GM06990 (cell line): ENCODE measurements at regions not wholly inside any gene's neighbourhood (a gene's known extent, or its start where the extent isn't known, plus 50 kb on each side); places are given as distances from the start of the nearest gene placed in this dataset.

Experiments used
- DNase-seq: peaks from one replicate; pipeline ENCODE4 v3.0.0-alpha.2; 2011; ENCODE audit not compliant: insufficient read length; ENCODE audit errors: extremely low read depth
- H3K27me3 ChIP-seq: replicated peaks from 2 replicates; pipeline ENCODE4 v1.6.0; 2011; ENCODE audit warnings: low read length; ENCODE audit not compliant: control insufficient read depth, insufficient read depth
- H3K36me3 ChIP-seq: 2 replicates; pipeline ENCODE4 v1.5.1; 2011; ENCODE audit warnings: low read length; ENCODE audit not compliant: control insufficient read depth, insufficient read depth
- H3K4me3 ChIP-seq: replicated peaks from 2 replicates; pipeline ENCODE4 v1.5.1; 2011; ENCODE audit warnings: low read depth, mild to moderate bottlenecking, control low read depth, low read length
- TF ChIP-seq, protein P1 (sequence below): IDR thresholded peaks from 2 replicates; pipeline ENCODE4 v1.5.1; 2011; ENCODE audit warnings: low read length, control low read depth, mild to moderate bottlenecking, inconsistent platforms; ENCODE audit not compliant: insufficient read depth, poor library complexity, severe bottlenecking

DNA sequence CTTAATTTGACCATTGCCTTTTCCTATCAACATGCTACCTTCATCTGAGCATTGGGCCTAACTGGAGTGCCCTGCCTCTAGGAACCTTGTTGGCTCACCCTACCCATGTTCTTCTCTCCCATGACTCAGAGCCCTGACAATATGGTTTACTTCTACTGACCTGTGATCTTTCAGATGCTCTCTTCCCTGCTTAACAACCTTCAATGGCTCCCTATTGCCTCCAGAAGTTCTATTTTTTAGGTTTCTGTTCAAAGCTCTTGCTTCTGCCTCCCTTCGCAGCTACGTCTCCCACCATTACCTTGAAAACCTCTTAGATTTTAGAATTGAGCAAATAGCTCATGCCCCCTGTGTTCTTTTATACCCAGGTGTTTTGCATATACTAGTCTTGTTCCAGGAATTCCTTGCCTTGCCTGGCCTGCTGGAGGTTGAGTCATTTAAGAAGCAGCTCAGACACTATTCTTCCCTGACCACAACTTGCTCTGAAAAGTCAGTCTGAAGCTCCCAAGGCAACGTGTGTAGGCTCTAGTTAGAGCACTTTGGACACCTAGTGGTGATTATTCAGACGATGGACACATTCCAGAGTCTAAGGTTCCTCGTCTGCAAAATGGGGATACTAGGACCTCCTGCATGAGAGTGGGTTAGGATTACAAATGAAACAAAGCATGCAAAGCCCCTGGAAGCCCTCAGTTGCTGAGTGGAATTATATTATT is 64.4 kb upstream of the EMX2 start:
- H3K4me3 ChIP-seq: no peak overlapping the region
- 0 out of 2 replicates have a peak, but pooled peaks cover 2% of the 10 kb centered on the region for H3K27me3 ChIP-seq
- TF ChIP-seq, protein P1, sequence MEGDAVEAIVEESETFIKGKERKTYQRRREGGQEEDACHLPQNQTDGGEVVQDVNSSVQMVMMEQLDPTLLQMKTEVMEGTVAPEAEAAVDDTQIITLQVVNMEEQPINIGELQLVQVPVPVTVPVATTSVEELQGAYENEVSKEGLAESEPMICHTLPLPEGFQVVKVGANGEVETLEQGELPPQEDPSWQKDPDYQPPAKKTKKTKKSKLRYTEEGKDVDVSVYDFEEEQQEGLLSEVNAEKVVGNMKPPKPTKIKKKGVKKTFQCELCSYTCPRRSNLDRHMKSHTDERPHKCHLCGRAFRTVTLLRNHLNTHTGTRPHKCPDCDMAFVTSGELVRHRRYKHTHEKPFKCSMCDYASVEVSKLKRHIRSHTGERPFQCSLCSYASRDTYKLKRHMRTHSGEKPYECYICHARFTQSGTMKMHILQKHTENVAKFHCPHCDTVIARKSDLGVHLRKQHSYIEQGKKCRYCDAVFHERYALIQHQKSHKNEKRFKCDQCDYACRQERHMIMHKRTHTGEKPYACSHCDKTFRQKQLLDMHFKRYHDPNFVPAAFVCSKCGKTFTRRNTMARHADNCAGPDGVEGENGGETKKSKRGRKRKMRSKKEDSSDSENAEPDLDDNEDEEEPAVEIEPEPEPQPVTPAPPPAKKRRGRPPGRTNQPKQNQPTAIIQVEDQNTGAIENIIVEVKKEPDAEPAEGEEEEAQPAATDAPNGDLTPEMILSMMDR: no peak
- DNase-seq: no peak
- no peaks in the 10 kb centered on the region for H3K36me3 ChIP-seq

- H3K36me3 ChIP-seq: no peaks in the 10 kb centered on the region
- TF ChIP-seq, protein P1: no peak
- no peak for DNase-seq
- no peak overlapping the region for H3K4me3 ChIP-seq
- H3K27me3 ChIP-seq: 0 out of 2 replicates have a peak, but pooled peaks cover 2% of the 10 kb centered on the region
Measured at GRCh38 chr10:117477211-117477947, 65.2 kb upstream of the EMX2 start.

- no peak overlapping the region for H3K4me3 ChIP-seq
- no peaks in the 10 kb centered on the region for H3K36me3 ChIP-seq
- no peak for DNase-seq
- TF ChIP-seq, protein P1: no peak
- H3K27me3 ChIP-seq: 0 out of 2 replicates have a peak, but pooled peaks cover 2% of the 10 kb centered on the region
Measured at GRCh38 chr10:117476716-117477115, 65.8 kb upstream of the EMX2 start.

DNA sequence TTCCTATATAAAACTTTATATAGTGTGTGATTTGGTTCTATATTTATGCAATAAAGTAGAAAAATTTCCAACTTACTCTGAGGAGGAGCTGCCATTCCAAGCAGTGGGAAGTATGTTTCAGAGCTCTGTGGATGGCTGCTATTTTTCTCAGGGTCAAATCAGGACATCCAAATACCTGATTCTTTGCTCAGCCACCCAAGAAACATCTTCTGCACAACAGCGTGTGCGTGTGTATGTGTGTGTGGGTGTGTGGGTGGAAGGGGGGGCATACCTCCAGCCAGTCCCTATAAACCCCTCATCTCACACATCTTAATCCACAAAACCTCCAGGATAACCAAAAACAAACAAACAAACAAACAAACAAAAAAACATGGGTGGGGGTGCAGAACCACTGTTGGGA is 66.3 kb upstream of the EMX2 start:
- no peak overlapping the region for H3K4me3 ChIP-seq
- 0 out of 2 replicates have a peak, but pooled peaks cover 2% of the 10 kb centered on the region for H3K27me3 ChIP-seq
- DNase-seq: no peak
- H3K36me3 ChIP-seq: no peaks in the 10 kb centered on the region
- TF ChIP-seq, protein P1: no peak

DNA sequence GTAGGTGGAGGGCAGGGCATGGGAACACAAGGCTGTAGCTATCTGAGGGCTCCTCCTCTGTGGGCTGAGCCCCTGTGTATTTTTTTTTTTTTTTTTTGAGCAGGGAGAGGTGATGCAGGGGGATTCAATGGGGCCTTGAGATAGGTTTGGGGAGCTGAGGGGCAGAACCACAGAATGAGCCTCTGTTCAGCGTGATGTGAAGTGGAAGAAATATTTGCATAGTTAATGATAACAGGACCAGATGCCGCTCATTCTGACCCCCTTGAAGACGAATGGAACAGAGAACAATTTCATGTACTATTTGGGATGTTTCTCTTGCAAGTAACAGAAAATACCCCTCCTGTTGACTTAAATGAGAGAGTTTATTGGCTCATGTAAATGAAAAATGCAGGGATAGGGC is 69.7 kb upstream of the EMX2 start:
- TF ChIP-seq, protein P1: no peak
- no peak for DNase-seq

More for the DNA sequence above, 69.7 kb upstream of the EMX2 start:
- Histone ChIP-seq H3K27me3 (no peaks in the 10 kb centered on the region), H3K4me3 (no peak overlapping the region), H3K36me3 (no peaks in the 10 kb centered on the region)
